GM12801 (cell line): ENCODE measurements at regions not wholly inside any gene's neighbourhood (a gene's known extent, or its start where the extent isn't known, plus 50 kb on each side); places are given as distances from the start of the nearest gene placed in this dataset.

Experiments used
- TF ChIP-seq, protein P1 (sequence below): IDR thresholded peaks from one replicate; pipeline ENCODE4 v1.5.1; 2011; ENCODE audit warnings: control low read depth; ENCODE audit not compliant: insufficient read length; ENCODE audit errors: extremely low read depth

GRCh38 chr20:57806975-57807374, 97.2 kb upstream of the PMEPA1 start:
- TF ChIP-seq, protein P1, sequence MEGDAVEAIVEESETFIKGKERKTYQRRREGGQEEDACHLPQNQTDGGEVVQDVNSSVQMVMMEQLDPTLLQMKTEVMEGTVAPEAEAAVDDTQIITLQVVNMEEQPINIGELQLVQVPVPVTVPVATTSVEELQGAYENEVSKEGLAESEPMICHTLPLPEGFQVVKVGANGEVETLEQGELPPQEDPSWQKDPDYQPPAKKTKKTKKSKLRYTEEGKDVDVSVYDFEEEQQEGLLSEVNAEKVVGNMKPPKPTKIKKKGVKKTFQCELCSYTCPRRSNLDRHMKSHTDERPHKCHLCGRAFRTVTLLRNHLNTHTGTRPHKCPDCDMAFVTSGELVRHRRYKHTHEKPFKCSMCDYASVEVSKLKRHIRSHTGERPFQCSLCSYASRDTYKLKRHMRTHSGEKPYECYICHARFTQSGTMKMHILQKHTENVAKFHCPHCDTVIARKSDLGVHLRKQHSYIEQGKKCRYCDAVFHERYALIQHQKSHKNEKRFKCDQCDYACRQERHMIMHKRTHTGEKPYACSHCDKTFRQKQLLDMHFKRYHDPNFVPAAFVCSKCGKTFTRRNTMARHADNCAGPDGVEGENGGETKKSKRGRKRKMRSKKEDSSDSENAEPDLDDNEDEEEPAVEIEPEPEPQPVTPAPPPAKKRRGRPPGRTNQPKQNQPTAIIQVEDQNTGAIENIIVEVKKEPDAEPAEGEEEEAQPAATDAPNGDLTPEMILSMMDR = no peak

DNA sequence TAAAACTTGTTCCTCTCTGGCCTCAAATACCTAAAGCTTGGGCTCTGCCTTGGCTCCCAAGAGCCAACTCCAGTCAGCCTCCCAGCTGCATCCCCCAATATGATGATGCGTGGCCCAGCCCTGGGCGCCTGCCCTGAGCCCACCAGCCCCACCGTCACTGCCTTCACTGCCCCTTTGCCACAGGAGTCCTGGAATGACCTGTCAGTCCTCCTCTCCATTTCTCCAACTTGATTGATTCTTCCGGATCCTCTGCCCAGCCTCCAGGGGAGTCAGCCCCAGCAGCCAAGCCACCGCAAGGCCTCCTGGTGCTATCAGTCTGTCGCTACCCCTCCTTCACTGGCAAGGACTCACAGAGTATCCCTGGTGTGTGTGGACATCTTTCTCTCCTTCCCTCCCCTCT, 96.7 kb upstream of the PMEPA1 start:
- TF ChIP-seq, protein P1 = no peak

GRCh38 chr20:57805747-57806146, 95.9 kb upstream of the PMEPA1 start:
- TF ChIP-seq, protein P1 = no peak

DNA sequence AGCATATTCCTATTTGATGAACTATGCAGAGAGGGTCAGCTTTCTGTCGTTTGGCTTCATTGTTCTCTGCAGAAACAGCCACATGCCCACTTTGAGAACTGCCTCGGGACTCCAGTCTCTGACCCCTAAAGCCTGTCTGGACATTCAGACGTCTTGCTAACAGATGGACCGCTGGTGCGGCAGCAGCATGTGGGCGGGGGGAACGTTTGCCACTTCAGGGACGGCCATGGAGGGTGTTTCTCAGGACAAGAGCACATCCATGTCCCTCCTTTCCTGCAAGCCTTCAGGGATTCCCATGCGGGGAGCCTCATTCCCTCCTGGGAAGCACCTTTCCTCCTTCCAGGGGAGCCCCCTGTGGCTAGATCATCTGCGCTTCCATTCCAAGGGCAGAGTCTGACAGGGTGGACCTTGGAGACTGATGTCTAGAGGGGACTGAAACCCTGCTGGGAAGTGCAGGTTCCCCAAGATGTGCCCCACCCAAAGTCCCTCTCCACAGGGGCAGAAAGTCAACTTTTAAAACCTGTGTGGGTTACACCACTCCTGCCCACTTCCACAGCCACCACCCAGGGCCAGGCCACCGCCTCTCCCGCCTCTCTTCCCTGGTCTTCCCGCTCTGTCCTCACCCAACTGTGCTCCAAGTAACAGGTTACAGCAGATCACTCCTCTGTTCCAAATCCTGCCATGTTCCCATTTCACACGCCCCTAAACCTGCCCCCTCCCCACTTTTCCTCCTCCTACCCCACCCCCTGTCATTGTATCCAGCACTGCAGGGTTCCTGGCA, 94.8 kb upstream of the PMEPA1 start:
- TF ChIP-seq, protein P1 = no peak

DNA sequence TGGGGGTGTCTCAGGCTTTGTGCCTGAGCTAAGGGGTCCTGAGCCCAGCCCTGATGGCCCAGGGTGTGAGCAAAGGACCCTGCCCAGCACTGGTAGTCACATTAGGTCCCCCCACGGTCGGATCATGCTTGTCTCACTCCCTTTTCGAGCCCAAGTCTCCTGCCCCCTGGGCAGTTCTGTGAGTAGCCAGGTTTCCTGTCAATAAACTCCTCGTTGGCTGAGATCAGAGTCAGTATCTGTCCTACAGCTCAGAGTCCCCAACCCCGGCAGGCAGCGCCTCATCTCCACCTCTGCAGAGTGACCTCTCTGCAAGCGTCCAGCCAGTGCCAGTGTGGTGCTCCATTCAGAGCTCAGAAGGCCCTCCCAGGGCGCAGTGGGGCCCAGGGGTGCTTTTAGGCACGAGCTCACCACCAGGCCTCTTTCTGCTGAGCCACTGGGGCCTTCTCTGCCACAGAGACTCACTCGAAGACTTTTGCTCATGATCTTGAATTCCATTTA, 93.7 kb upstream of the PMEPA1 start:
- TF ChIP-seq, protein P1 = no peak

- TF ChIP-seq, protein P1 = no peak
Measured at GRCh38 chr20:57802765-57803507, 93.1 kb upstream of the PMEPA1 start.

- TF ChIP-seq, protein P1 = no peak
Measured at GRCh38 chr20:57801581-57801980, 91.8 kb upstream of the PMEPA1 start.
